ENCODE measurements at regions not wholly inside any gene's neighbourhood (a gene's known extent, or its start where the extent isn't known, plus 50 kb on each side); places are given as distances from the start of the nearest gene placed in this dataset.

DNA sequence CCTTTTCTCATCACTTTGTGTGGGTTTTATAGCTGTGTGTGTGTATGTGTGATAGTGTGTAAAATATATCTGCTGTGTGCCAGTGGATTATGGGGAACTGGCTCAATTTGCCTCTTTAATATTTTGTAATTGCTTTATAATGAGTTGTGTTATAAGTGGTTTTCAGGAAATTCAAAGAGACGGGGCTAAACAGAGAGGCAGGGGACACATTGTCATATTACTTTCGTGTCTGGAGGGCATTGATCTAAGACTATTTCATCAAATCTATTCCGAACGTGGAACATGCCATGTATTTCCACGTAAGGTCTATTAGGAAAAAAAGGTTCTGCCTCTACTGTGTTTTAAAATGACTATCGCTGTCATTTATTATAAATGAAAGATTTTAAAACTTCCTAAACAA, 793.2 kb upstream of the TMEM132C start:
- DNase-seq (ENCODE audit: low spot score): no peak
- in situ Hi-C loops (cut with MboI; ENCODE audit: low pct_unique_long_range_greater_than_20kb, low sequenced_read_pairs, unreplicated experiment): no loop called here
- TF ChIP-seq, protein P1, sequence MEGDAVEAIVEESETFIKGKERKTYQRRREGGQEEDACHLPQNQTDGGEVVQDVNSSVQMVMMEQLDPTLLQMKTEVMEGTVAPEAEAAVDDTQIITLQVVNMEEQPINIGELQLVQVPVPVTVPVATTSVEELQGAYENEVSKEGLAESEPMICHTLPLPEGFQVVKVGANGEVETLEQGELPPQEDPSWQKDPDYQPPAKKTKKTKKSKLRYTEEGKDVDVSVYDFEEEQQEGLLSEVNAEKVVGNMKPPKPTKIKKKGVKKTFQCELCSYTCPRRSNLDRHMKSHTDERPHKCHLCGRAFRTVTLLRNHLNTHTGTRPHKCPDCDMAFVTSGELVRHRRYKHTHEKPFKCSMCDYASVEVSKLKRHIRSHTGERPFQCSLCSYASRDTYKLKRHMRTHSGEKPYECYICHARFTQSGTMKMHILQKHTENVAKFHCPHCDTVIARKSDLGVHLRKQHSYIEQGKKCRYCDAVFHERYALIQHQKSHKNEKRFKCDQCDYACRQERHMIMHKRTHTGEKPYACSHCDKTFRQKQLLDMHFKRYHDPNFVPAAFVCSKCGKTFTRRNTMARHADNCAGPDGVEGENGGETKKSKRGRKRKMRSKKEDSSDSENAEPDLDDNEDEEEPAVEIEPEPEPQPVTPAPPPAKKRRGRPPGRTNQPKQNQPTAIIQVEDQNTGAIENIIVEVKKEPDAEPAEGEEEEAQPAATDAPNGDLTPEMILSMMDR (IDR thresholded peaks at IDR 0.05; ENCODE audit: extremely low read depth, insufficient read depth, missing control alignments): no peak

DNA sequence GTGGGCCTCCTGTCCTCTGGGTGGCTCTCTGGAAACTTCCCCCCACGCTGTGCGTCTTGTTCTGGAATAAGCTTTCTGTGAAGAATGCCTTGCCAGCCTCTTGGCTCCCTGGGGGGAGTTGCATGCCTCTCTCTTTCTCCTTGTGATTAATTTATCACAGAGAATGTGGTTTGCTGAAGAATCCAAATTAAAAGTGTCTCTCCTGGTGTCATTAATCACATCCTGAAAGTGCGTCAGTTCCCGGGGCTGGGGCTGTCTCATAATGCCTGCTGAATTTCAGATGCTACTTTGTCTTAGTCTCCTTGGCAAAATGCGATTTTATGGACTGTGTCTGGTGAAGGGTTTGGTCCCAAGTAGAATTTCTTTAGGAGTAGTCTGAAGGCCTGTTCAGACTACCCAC, 787.7 kb upstream of the TMEM132C start:
- TF ChIP-seq, protein P1 (IDR thresholded peaks at IDR 0.05; ENCODE audit: extremely low read depth, insufficient read depth, missing control alignments): no peak
- in situ Hi-C loops (cut with MboI; ENCODE audit: low pct_unique_long_range_greater_than_20kb, low sequenced_read_pairs, unreplicated experiment): no loop called here
- DNase-seq (ENCODE audit: low spot score): no peak

DNA sequence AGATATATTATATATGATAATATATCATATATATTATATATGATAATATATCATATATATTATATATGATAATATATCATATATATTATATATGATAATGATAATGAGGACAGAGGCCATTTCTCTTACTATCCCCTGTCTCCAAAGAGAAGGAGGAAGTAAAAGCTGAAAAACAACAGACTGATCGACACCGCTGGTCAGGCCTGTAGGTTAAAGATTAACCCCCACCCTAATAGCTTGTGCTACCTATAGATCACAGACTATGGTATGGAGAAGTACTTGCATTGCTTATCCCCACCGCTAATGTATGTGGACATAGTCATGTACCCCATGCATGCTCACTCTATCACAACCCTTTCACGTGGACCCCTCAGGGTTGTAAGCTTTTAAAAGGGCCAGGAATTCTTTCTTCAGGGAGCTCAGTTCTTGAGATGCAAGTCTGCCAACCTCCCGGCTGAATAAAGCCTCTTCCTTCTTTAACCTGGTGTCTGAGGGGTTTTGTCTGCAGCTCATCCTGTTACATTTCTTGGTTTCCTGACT, 786.1 kb upstream of the TMEM132C start:
- TF ChIP-seq, protein P1 (IDR thresholded peaks at IDR 0.05; ENCODE audit: extremely low read depth, insufficient read depth, missing control alignments): no peak
- no peak for DNase-seq (ENCODE audit: low spot score)
- in situ Hi-C loops (cut with MboI; ENCODE audit: low pct_unique_long_range_greater_than_20kb, low sequenced_read_pairs, unreplicated experiment): no loop called here

DNA sequence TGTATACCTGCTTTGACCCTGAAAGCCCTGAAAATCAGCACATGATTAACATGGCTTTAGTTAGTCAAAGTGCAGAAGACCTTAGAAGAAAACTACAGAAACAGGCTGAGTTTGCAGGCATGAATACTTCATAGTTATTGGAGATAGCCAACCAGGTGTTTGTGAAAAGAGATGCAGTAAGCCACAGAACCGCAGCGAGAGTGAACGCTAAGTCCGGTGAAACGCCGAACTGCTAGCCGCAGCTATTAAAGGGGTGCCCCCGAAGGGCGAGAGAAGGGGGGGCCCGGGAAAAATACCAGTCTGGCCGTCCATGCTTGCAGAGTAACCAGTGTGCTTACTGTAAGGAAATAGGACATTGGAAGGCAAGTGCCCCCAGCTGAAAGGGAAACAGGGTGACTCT, 784.0 kb upstream of the TMEM132C start:
- TF ChIP-seq, protein P1 (IDR thresholded peaks at IDR 0.05; ENCODE audit: extremely low read depth, insufficient read depth, missing control alignments): no peak
- in situ Hi-C loops (cut with MboI; ENCODE audit: low pct_unique_long_range_greater_than_20kb, low sequenced_read_pairs, unreplicated experiment): no loop called here
- no peak for DNase-seq (ENCODE audit: low spot score)

DNA sequence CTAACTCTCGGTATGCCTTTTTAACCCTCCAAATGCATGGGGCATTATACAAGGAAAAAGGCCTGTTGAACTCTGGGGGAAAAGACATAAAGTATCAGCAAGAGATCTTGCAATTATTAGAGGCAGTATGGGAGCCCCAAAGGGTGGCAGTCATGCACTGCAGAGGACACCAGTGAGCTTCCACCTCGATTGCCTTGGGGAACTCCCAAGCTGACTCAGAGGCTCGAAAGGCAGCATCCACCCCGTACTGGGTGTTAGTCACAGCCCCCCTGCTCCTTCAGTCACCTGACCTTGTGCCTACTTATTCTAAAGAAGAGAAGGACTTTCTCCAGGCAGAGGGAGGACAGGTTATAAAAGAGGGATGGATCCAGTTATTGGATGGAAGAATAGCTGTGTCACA, 781.4 kb upstream of the TMEM132C start:
- TF ChIP-seq, protein P1 (IDR thresholded peaks at IDR 0.05; ENCODE audit: extremely low read depth, insufficient read depth, missing control alignments): no peak
- in situ Hi-C loops (cut with MboI; ENCODE audit: low pct_unique_long_range_greater_than_20kb, low sequenced_read_pairs, unreplicated experiment): no loop called here
- no peak for DNase-seq (ENCODE audit: low spot score)

DNA sequence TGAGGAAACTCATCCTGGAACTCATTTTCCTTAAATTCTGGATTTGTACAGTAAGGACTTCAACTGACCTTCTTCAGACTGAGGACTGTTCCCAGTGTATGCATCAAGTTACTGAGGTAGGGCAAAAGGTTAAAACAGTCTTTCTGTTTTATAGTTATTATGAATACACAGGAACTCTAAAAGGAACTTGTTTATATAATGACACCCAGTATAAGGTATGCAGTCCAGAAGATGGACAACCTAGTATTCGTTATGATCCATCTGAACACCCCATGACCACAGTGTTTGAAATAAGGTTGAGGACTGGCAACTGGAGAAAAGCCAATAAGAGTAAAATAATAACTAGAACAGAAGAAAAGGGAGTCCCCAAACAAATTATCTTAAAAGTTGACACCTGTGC, 779.9 kb upstream of the TMEM132C start:
- DNase-seq (ENCODE audit: low spot score): no peak
- in situ Hi-C loops (cut with MboI; ENCODE audit: low pct_unique_long_range_greater_than_20kb, low sequenced_read_pairs, unreplicated experiment): no loop called here
- TF ChIP-seq, protein P1 (IDR thresholded peaks at IDR 0.05; ENCODE audit: extremely low read depth, insufficient read depth, missing control alignments): no peak

DNA sequence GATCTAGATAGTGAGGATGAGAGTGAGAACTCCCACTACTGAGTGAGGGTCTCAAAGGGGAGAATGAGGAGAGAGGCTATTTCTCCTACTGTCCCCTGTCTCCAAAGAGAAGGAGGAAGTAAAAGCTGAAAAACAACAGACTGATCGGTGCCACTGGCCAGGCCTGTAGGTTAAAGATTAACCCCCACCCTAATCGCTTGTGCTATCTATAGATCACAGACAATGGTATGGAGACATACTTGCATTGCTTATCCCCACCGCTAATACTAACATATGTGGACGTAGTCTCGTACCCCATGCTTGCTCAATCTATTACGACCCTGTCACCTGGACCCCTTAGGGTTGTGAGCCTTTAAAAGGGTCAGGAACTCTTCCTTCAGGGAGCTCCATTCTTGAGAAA, 777.9 kb upstream of the TMEM132C start:
- in situ Hi-C loops (cut with MboI; ENCODE audit: low pct_unique_long_range_greater_than_20kb, low sequenced_read_pairs, unreplicated experiment): no loop called here
- TF ChIP-seq, protein P1 (IDR thresholded peaks at IDR 0.05; ENCODE audit: extremely low read depth, insufficient read depth, missing control alignments): no peak
- no peak for DNase-seq (ENCODE audit: low spot score)

Measured in GM13977 (cell line).